Neural crest cell (in vitro differentiated cells): ENCODE measurements at regions not wholly inside any gene's neighbourhood (a gene's known extent, or its start where the extent isn't known, plus 50 kb on each side); places are given as distances from the start of the nearest gene placed in this dataset.

ENCODE experiments used
- DNase-seq: peaks from one replicate; pipeline ENCODE4 v3.0.0; 2021; ENCODE audit warnings: low read depth, mixed read lengths, low spot score
- H3K27ac Mint-ChIP-seq: one replicate; pipeline ENCODE4 v1.8.0; 2021; ENCODE audit warnings: mild to moderate bottlenecking, mixed read lengths; ENCODE audit not compliant: unreplicated experiment
- H3K27me3 Mint-ChIP-seq: 2 replicates; pipeline ENCODE4 v1.8.0; 2021; ENCODE audit warnings: low read depth, mild to moderate bottlenecking, mixed read lengths
- H3K36me3 Mint-ChIP-seq: 2 replicates; pipeline ENCODE4 v1.8.0; 2021; ENCODE audit warnings: low read depth, mild to moderate bottlenecking, mixed read lengths
- H3K4me1 Mint-ChIP-seq: 2 replicates; pipeline ENCODE4 v1.8.0; 2021; ENCODE audit warnings: mixed read lengths
- H3K4me3 Mint-ChIP-seq: one replicate; pipeline ENCODE4 v1.8.0; 2021; ENCODE audit warnings: mild to moderate bottlenecking, mixed read lengths
- H3K9me3 Mint-ChIP-seq: 2 replicates; pipeline ENCODE4 v1.8.0; 2021; ENCODE audit warnings: mixed read lengths
- TF ChIP-seq, protein P1 (sequence below): fragments of 200-600 bp; sonication (generic); conservative IDR thresholded peaks from 2 replicates; pipeline ENCODE4 v1.5.0; 2021; ENCODE audit warnings: antibody characterized with exemption, mild to moderate bottlenecking

DNA sequence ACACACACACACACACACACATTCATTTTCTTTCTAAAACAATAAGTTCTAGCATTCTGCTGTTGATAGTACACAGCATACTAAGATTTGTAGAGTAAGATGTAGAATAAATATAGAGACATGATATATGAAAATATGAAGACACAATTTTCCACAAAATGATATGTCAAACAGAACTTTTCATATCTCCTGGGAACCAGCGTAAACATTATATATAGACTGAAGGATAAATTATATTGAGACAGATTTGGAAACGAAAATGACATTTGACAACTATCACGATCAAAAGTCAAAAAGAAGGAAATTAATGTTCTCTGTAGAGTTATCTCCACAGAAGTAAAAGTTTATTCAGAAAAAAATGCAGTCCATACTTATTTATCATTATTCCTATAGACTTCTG lies 1605.7 kb upstream of the SLC10A2 start:
- Mint-ChIP-seq H3K36me3 (no peaks in the 10 kb centered on the region), H3K27me3 (no peaks in the 10 kb centered on the region), H3K4me3 (no peak overlapping the region), H3K27ac (no peak overlapping the region), H3K9me3 (peaks cover 2% of the 10 kb centered on the region), H3K4me1 (no peaks in the 10 kb centered on the region)
- TF ChIP-seq, protein P1, sequence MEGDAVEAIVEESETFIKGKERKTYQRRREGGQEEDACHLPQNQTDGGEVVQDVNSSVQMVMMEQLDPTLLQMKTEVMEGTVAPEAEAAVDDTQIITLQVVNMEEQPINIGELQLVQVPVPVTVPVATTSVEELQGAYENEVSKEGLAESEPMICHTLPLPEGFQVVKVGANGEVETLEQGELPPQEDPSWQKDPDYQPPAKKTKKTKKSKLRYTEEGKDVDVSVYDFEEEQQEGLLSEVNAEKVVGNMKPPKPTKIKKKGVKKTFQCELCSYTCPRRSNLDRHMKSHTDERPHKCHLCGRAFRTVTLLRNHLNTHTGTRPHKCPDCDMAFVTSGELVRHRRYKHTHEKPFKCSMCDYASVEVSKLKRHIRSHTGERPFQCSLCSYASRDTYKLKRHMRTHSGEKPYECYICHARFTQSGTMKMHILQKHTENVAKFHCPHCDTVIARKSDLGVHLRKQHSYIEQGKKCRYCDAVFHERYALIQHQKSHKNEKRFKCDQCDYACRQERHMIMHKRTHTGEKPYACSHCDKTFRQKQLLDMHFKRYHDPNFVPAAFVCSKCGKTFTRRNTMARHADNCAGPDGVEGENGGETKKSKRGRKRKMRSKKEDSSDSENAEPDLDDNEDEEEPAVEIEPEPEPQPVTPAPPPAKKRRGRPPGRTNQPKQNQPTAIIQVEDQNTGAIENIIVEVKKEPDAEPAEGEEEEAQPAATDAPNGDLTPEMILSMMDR: no peak
- no peak for DNase-seq

DNA sequence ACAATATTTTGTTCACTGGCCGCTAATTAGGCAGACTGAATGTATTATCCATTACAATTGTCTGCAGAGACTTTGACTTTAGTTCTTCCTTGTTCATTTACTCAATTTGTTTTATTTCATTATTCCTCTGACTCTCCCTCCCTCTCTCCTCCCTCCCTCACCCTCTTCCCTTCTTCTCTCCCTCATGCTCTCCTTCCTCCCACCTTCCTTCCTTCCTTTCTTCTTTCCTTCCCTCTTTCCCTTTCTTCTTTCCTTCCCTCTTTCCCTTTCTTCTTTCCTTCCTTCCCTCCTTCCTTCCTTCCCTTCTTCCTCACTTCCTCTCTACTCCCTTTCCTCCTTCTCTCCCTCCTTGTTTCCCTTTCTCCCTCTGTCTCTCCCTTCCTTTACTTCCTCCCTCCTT lies 1591.0 kb upstream of the SLC10A2 start:
- no peaks in the 10 kb centered on the region for H3K9me3 Mint-ChIP-seq
- H3K27me3 Mint-ChIP-seq: no peaks in the 10 kb centered on the region
- H3K4me3 Mint-ChIP-seq: no peak overlapping the region
- no peak overlapping the region for H3K27ac Mint-ChIP-seq
- no peak for DNase-seq
- TF ChIP-seq, protein P1: no peak
- peaks cover 2% of the 10 kb centered on the region for H3K36me3 Mint-ChIP-seq
- no peaks in the 10 kb centered on the region for H3K4me1 Mint-ChIP-seq

DNA sequence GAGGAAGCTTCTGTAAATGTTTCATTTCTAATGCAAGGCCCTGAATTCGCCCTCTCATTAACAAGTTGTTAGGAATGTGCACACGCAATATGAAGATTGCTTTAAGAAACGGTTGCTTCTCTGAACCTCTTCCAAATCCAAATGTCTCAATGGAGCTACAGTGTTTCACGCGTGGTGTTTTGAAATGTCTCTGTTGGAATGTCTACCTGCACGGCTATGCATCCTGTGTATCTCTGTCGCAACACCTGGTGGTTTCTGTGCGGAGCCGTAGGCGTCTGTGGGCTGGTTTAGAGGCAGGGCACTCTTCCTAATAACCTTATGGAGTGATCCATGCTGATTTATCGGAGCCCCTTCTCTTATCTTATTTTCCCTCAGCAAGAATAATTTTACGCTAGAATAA lies 1584.2 kb upstream of the SLC10A2 start:
- DNase-seq: no peak

DNA sequence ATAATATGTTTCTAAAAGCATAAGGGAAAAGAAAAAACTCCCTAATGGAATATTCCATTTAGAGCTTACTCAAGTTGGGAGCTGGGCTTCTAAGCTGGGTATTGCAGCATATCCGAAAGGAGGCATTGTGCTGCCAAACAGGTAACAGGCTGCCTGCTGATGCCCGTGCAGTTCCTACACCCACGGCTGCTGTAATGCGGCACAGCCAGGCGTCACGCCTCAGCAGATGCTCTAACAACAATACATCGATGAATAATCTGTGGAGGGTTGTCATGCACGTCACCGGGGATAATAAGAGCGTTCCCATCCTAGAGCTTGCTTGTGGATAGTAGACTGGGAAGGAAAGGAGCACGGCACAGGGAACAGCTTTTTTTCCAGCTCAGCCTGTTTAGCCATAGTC lies 1582.1 kb upstream of the SLC10A2 start:
- H3K4me3 Mint-ChIP-seq: no peak overlapping the region
- no peak for DNase-seq
- peaks cover 18% of the 10 kb centered on the region for H3K4me1 Mint-ChIP-seq
- no peak overlapping the region for H3K27ac Mint-ChIP-seq
- no peaks in the 10 kb centered on the region for H3K27me3 Mint-ChIP-seq
- TF ChIP-seq, protein P1: no peak
- peaks cover 3% of the 10 kb centered on the region for H3K9me3 Mint-ChIP-seq
- peaks cover under 1% of the 10 kb centered on the region for H3K36me3 Mint-ChIP-seq

More for the DNA sequence above, 1584.2 kb upstream of the SLC10A2 start:
- H3K36me3 Mint-ChIP-seq: peaks cover 2% of the 10 kb centered on the region
- peaks cover 3% of the 10 kb centered on the region for H3K9me3 Mint-ChIP-seq
- H3K27ac Mint-ChIP-seq: no peak overlapping the region
- H3K4me3 Mint-ChIP-seq: no peak overlapping the region
- peaks cover 18% of the 10 kb centered on the region for H3K4me1 Mint-ChIP-seq
- TF ChIP-seq, protein P1: no peak
- H3K27me3 Mint-ChIP-seq: no peaks in the 10 kb centered on the region

DNA sequence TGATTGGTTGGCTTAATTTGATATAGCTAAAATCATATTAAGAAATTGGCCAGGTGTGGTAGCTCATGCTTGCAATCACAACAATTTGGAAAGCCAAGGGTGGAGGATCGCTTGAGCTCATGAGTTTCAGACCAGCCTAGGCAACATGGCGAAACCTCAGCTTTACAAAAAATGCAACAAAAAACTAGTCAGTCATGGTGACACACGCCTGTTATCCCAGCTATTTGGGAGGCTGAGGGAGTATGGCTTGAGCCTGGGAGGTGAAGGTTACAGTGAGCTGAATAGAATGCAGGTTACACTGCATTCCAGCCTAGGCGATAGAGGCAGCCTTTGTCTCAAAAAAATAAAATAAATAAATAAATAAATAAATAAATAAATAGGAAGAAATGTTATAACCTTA lies 1579.6 kb upstream of the SLC10A2 start:
- Mint-ChIP-seq H3K36me3 (no peaks in the 10 kb centered on the region), H3K9me3 (peaks cover 5% of the 10 kb centered on the region), H3K4me1 (peaks cover 7% of the 10 kb centered on the region), H3K4me3 (no peak overlapping the region), H3K27me3 (no peaks in the 10 kb centered on the region), H3K27ac (no peak overlapping the region)
- TF ChIP-seq, protein P1: no peak
- DNase-seq: no peak

DNA sequence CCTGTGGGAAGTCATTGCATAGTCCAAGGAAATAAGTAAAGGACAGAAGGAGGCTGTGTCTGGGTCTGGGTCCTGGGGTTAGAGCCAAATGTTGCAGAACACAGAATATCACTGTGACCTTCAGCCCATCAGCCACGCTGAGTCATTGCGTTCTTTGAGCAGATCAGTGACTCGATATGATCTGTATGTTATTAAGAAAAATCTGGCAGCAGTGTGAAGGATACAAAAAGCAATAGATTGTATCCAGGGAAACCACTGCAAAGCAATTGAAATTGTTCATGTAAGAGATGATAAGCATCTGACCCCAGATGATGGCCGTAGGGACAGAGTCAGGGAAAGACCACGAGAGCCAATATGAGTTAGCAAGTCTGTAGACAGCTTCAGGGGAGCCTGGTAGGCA lies 1575.1 kb upstream of the SLC10A2 start:
- no peaks in the 10 kb centered on the region for H3K4me1 Mint-ChIP-seq
- no peak overlapping the region for H3K27ac Mint-ChIP-seq
- H3K36me3 Mint-ChIP-seq: no peaks in the 10 kb centered on the region
- H3K9me3 Mint-ChIP-seq: peaks cover 5% of the 10 kb centered on the region
- H3K4me3 Mint-ChIP-seq: no peak overlapping the region
- TF ChIP-seq, protein P1: no peak
- DNase-seq: no peak
- H3K27me3 Mint-ChIP-seq: no peaks in the 10 kb centered on the region
